Lower leg skin (tissue), 3 donors: ENCODE measurements at regions not wholly inside any gene's neighbourhood (a gene's known extent, or its start where the extent isn't known, plus 50 kb on each side); places are given as distances from the start of the nearest gene placed in this dataset.

Experiments
- POLR2A ChIP-seq, 2 donors: fragments of 450-650 bp; IDR thresholded peaks; one replicate each; pipeline ENCODE4 v1.6.1; 2016 to 2017; ENCODE audit warnings: antibody characterized with exemption in 2 of 2, mild to moderate bottlenecking in 1 of 2, moderate library complexity in 1 of 2
- TF ChIP-seq, protein P1 (sequence below), 3 donors: fragments of 450-650 bp; IDR thresholded peaks; one replicate each; pipeline ENCODE4 v1.5.1; 2016; ENCODE audit warnings: antibody characterized with exemption in 3 of 3, mild to moderate bottlenecking in 3 of 3, moderate library complexity in 2 of 3

DNA sequence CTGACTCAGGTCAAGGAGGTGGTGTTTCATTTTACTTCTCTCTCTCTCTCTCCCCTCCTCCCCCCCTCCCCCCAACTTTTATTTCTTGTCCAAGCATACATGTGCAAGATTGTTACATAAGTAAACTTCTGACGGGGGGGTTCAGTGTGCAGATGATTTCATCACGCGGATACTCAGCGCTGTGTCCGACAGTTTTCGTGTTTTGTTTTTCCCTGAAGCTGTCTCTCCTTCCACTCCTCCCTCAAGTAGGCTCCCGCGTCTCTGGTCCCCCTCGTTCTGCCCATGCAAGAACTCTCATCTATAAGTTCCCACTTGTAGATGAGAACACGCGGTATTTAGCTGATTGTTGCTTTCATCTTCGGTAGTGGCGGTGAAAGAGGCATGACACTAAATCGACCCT lies 111.0 kb upstream of the ANKRD30BL start:
- TF ChIP-seq POLR2A (IDR thresholded peaks at IDR 0.05), result no peak
- TF ChIP-seq, protein P1, sequence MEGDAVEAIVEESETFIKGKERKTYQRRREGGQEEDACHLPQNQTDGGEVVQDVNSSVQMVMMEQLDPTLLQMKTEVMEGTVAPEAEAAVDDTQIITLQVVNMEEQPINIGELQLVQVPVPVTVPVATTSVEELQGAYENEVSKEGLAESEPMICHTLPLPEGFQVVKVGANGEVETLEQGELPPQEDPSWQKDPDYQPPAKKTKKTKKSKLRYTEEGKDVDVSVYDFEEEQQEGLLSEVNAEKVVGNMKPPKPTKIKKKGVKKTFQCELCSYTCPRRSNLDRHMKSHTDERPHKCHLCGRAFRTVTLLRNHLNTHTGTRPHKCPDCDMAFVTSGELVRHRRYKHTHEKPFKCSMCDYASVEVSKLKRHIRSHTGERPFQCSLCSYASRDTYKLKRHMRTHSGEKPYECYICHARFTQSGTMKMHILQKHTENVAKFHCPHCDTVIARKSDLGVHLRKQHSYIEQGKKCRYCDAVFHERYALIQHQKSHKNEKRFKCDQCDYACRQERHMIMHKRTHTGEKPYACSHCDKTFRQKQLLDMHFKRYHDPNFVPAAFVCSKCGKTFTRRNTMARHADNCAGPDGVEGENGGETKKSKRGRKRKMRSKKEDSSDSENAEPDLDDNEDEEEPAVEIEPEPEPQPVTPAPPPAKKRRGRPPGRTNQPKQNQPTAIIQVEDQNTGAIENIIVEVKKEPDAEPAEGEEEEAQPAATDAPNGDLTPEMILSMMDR (IDR thresholded peaks at IDR 0.05), result no peak
